T-cell (primary cell): ENCODE measurements at regions not wholly inside any gene's neighbourhood (a gene's known extent, or its start where the extent isn't known, plus 50 kb on each side); places are given as distances from the start of the nearest gene placed in this dataset.

ENCODE experiments used
- ATAC-seq, 4 experiments: fragments of 200-7000 bp in 3 of 4; fragments of 150-1000 bp in 1 of 4; cut with Tn5 transposase; replicated peaks in 1 of 4; 1 replicate in 3 of 4; 2 replicates in 1 of 4; pipeline ENCODE4 v1.10.0; 2021; ENCODE audit warnings: moderate library complexity in 3 of 4, mild to moderate bottlenecking in 2 of 4, moderate number of reproducible peaks in 1 of 4
- CTCF ChIA-PET, 2 donors: fragments of 300-600 bp; sonication (Branson Sonifier 250); formaldehyde crosslinking; loops; one replicate each; lab custom pipeline; 2022; ENCODE audit warnings: antibody characterized with exemption in 2 of 2; lab: Charles Lee
- POLR2A ChIA-PET, 2 donors: fragments of 300-600 bp; sonication (Branson Sonifier 250); formaldehyde crosslinking; loops; one replicate each; lab custom pipeline; 2022; ENCODE audit warnings: antibody characterized with exemption in 2 of 2; lab: Charles Lee
- DNase-seq, 35 experiments: peaks; one replicate each; pipeline versions ENCODE4 v3.0.0 to v3.0.0-alpha.2; 2013 to 2023
- H3K27ac ChIP-seq: one replicate; pipeline ENCODE4 v1.5.1; 2013; ENCODE audit warnings: low read length
- H3K27me3 ChIP-seq, 2 experiments: replicated peaks in 1 of 2; 1 replicate in 1 of 2; 2 replicates in 1 of 2; pipeline versions ENCODE4 v1.6.1 to v1.7.0; 2013; ENCODE audit warnings: low read length in 1 of 2, mixed read lengths in 1 of 2; ENCODE audit not compliant: control insufficient read depth in 2 of 2, insufficient read depth in 2 of 2; ENCODE audit errors: extremely low read depth in 1 of 2
- H3K36me3 ChIP-seq, 2 donors: 1 replicate in 1 of 2; 2 replicates in 1 of 2; pipeline versions ENCODE4 v1.6.1 to v1.7.0; 2013; ENCODE audit warnings: low read length in 1 of 2; ENCODE audit not compliant: control insufficient read depth in 2 of 2, insufficient read depth in 1 of 2; ENCODE audit errors: extremely low read depth in 1 of 2
- H3K4me1 ChIP-seq, 2 experiments: 1 replicate in 1 of 2; 2 replicates in 1 of 2; pipeline versions ENCODE4 v1.6.1 to v1.7.0; 2013; ENCODE audit warnings: low read length in 2 of 2, mixed read lengths in 1 of 2; ENCODE audit not compliant: insufficient read depth in 2 of 2, control insufficient read depth in 1 of 2; ENCODE audit errors: extremely low read depth in 1 of 2
- H3K4me3 ChIP-seq, 2 donors: 1 replicate in 1 of 2; 2 replicates in 1 of 2; pipeline versions ENCODE4 v1.5.1 to v1.7.0; 2013; ENCODE audit warnings: mild to moderate bottlenecking in 2 of 2, low read length in 1 of 2, moderate library complexity in 1 of 2; ENCODE audit not compliant: control insufficient read depth in 1 of 2; ENCODE audit errors: extremely low read depth in 1 of 2
- H3K9me3 ChIP-seq: 2 replicates; pipeline ENCODE4 v1.7.0; 2013
- H3K27ac Mint-ChIP-seq, 2 donors: one replicate each; pipeline ENCODE4 v1.8.0; 2020 to 2021; ENCODE audit warnings: mild to moderate bottlenecking in 2 of 2, mixed read lengths in 2 of 2
- H3K27me3 Mint-ChIP-seq, 2 donors: one replicate each; pipeline ENCODE4 v1.8.0; 2021 to 2022; ENCODE audit warnings: mixed read lengths in 2 of 2
- H3K36me3 Mint-ChIP-seq: one replicate; pipeline ENCODE4 v1.8.0; 2021; ENCODE audit warnings: mixed read lengths
- H3K4me1 Mint-ChIP-seq, 3 donors: one replicate each; pipeline ENCODE4 v1.8.0; 2020 to 2022; ENCODE audit warnings: mixed read lengths in 3 of 3, mild to moderate bottlenecking in 1 of 3
- H3K4me3 Mint-ChIP-seq, 3 donors: one replicate each; pipeline ENCODE4 v1.8.0; 2020 to 2022; ENCODE audit warnings: mild to moderate bottlenecking in 3 of 3, mixed read lengths in 3 of 3, moderate library complexity in 3 of 3
- H3K9me3 Mint-ChIP-seq, 3 donors: one replicate each; pipeline ENCODE4 v1.8.0; 2020 to 2022; ENCODE audit warnings: mixed read lengths in 3 of 3
- WGBS: methylation state at CpG from one replicate; pipeline ENCODE4 v1.1.5; 2013; ENCODE audit warnings: missing lambda C conversion rate; ENCODE audit not compliant: insufficient coverage; 5-methylcytosine and 5-hydroxymethylcytosine counted together

DNA sequence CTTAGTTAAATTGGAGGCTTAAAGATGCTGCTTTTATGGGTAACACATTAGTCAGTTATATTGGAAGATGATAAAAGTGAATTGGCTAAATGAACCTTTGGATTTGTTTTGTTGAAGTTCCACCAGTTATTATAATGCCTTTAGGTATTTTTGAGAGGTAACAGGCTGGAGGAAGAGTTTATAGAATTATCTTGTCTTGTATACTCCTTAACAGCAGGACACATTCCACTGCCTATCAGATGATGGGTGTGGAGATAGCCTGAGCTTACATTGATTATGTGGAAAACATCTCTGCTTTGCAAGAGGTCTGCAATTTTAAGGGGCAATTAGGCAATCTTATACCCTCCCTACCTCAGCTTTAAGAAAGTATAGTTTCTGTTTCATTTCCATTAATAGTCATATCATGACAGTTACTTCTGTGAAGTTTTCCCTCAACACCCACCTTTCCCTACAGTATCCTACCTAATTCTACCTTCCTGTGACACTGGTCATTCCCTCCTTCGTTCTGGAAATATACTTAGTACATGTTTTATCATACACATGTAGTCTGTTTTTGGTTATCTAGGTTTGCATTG lies 403.7 kb upstream of the SPRED2 start:
- H3K4me3 Mint-ChIP-seq: no peak overlapping the region
- Histone ChIP-seq H3K4me3 (no peak overlapping the region), H3K27me3 (no peaks in the 10 kb centered on the region), H3K36me3 (no peaks in the 10 kb centered on the region), H3K27ac (no peak overlapping the region), H3K4me1 (no peaks in the 10 kb centered on the region), H3K9me3 (no peaks in the 10 kb centered on the region)
- DNase-seq (no peak), ATAC-seq (no peak)
- peaks cover 0 to 8% of the 10 kb centered on the region in 2 donors for H3K27me3 Mint-ChIP-seq
- no peak overlapping the region for H3K27ac Mint-ChIP-seq
- ChIA-PET CTCF (no interaction called here), POLR2A (no interaction called here)
- H3K9me3 Mint-ChIP-seq: peaks cover 0 to 7% (median 4%) of the 10 kb centered on the region in 3 donors
- H3K4me1 Mint-ChIP-seq: no peaks in the 10 kb centered on the region
- H3K36me3 Mint-ChIP-seq: no peaks in the 10 kb centered on the region
- no CpG with 5 or more reads among the region's 1 CpG for WGBS

GRCh38 chr2:65834771-65835475 lies 402.5 kb upstream of the SPRED2 start:
- WGBS: 100% methylated on average over 2 of the region's 7 CpGs

GRCh38 chr2:65834062-65834461 lies 401.7 kb upstream of the SPRED2 start:
- Mint-ChIP-seq H3K27ac (no peak overlapping the region), H3K9me3 (peaks cover 0 to 7% (median 0%) of the 10 kb centered on the region in 3 donors), H3K4me1 (no peaks in the 10 kb centered on the region), H3K4me3 (no peak overlapping the region), H3K27me3 (peaks cover 0 to 11% of the 10 kb centered on the region in 2 donors), H3K36me3 (no peaks in the 10 kb centered on the region)
- no peak overlapping the region for H3K27ac ChIP-seq
- H3K36me3 ChIP-seq: no peaks in the 10 kb centered on the region
- no peaks in the 10 kb centered on the region for H3K27me3 ChIP-seq
- CTCF ChIA-PET: no interaction called here
- ATAC-seq: no peak
- H3K4me1 ChIP-seq: no peaks in the 10 kb centered on the region
- no peak overlapping the region for H3K4me3 ChIP-seq
- 87% methylated on average over 4 of the region's 6 CpGs for WGBS
- DNase-seq: no peak
- H3K9me3 ChIP-seq: no peaks in the 10 kb centered on the region
- POLR2A ChIA-PET: no interaction called here

More at GRCh38 chr2:65834771-65835475, 402.5 kb upstream of the SPRED2 start:
- DNase-seq (no peak), ATAC-seq (no peak)
- peaks cover 0 to 7% (median 0%) of the 10 kb centered on the region in 3 donors for H3K9me3 Mint-ChIP-seq
- Histone ChIP-seq H3K27me3 (no peaks in the 10 kb centered on the region), H3K4me3 (no peak overlapping the region), H3K36me3 (no peaks in the 10 kb centered on the region), H3K4me1 (no peaks in the 10 kb centered on the region), H3K9me3 (no peaks in the 10 kb centered on the region), H3K27ac (no peak overlapping the region)
- CTCF ChIA-PET: interaction anchor here in 1 of 2 donors (0.7 kb wide), 1 partner anchor 9 kb away, joined by 3 read pairs; no protein-coding TSS in a partner anchor
- POLR2A ChIA-PET: no interaction called here
- no peaks in the 10 kb centered on the region for H3K36me3 Mint-ChIP-seq
- H3K4me3 Mint-ChIP-seq: no peak overlapping the region
- H3K27ac Mint-ChIP-seq: no peak overlapping the region
- H3K27me3 Mint-ChIP-seq: peaks cover 0 to 8% of the 10 kb centered on the region in 2 donors
- no peaks in the 10 kb centered on the region for H3K4me1 Mint-ChIP-seq

DNA sequence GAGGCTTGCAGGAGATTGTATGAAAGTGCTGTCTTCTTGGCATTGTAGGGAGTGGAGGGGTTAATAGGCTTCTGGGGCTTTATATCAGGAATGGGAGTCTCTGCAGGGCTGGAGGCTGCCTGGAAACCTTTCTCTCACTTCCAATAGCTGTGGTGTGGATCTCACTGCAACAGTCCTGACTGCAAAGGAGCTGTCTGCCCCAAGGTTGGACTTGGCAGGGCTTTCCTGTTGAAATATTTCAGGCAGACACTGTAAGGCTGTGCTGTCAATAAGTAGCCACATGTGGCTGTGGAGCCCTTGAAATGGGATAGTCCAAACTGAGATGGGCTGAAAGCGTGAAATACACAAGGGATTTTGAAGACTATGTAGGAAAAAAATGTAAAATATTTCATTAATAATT lies 399.1 kb upstream of the SPRED2 start:
- ChIA-PET POLR2A (no interaction called here), CTCF (no interaction called here)
- Mint-ChIP-seq H3K27ac (no peak overlapping the region), H3K9me3 (peaks cover 0 to 7% (median 0%) of the 10 kb centered on the region in 3 donors), H3K27me3 (peaks cover 0 to 8% of the 10 kb centered on the region in 2 donors), H3K4me3 (no peak overlapping the region), H3K4me1 (no peaks in the 10 kb centered on the region), H3K36me3 (no peaks in the 10 kb centered on the region)
- no CpG with 5 or more reads among the region's 1 CpG for WGBS
- Histone ChIP-seq H3K27ac (no peak overlapping the region), H3K36me3 (no peaks in the 10 kb centered on the region), H3K9me3 (no peaks in the 10 kb centered on the region), H3K4me1 (no peaks in the 10 kb centered on the region), H3K4me3 (no peak overlapping the region), H3K27me3 (no peaks in the 10 kb centered on the region)
- no peak for ATAC-seq
- no peak for DNase-seq

- no peak overlapping the region for H3K27ac Mint-ChIP-seq
- H3K4me1 ChIP-seq: no peaks in the 10 kb centered on the region
- POLR2A ChIA-PET: interaction anchor here in 1 of 2 donors (0.7 kb wide), 1 partner anchor 211 kb away, joined by 6 read pairs; no protein-coding TSS in a partner anchor
- H3K27me3 Mint-ChIP-seq: peaks cover 0 to 4% of the 10 kb centered on the region in 2 donors
- no peak overlapping the region for H3K4me3 Mint-ChIP-seq
- H3K4me1 Mint-ChIP-seq: no peaks in the 10 kb centered on the region
- CTCF ChIA-PET: no interaction called here
- no peaks in the 10 kb centered on the region for H3K36me3 ChIP-seq
- no peak overlapping the region for H3K27ac ChIP-seq
- H3K27me3 ChIP-seq: no peaks in the 10 kb centered on the region
- no peak for DNase-seq
- no peak overlapping the region for H3K4me3 ChIP-seq
- H3K9me3 ChIP-seq: no peaks in the 10 kb centered on the region
- ATAC-seq: no peak
- no peaks in the 10 kb centered on the region for H3K9me3 Mint-ChIP-seq
- WGBS: no CpG with 5 or more reads among the region's 1 CpG
- no peaks in the 10 kb centered on the region for H3K36me3 Mint-ChIP-seq
Observed at GRCh38 chr2:65826567-65826966, 394.2 kb upstream of the SPRED2 start.

- POLR2A ChIA-PET: no interaction called here
Observed at GRCh38 chr2:65823511-65823910, 391.1 kb upstream of the SPRED2 start.

More at GRCh38 chr2:65823511-65823910, 391.1 kb upstream of the SPRED2 start:
- CTCF ChIA-PET: no interaction called here
- 40% methylated on average over 1 of the region's 4 CpGs for WGBS
- Mint-ChIP-seq H3K36me3 (no peaks in the 10 kb centered on the region), H3K4me1 (no peaks in the 10 kb centered on the region), H3K27me3 (no peaks in the 10 kb centered on the region), H3K4me3 (no peak overlapping the region), H3K27ac (no peak overlapping the region), H3K9me3 (no peaks in the 10 kb centered on the region)
- ATAC-seq (no peak), DNase-seq (no peak)
- no peaks in the 10 kb centered on the region for H3K36me3 ChIP-seq
- no peak overlapping the region for H3K27ac ChIP-seq
- H3K4me3 ChIP-seq: no peak overlapping the region
- no peaks in the 10 kb centered on the region for H3K27me3 ChIP-seq
- H3K9me3 ChIP-seq: no peaks in the 10 kb centered on the region
- H3K4me1 ChIP-seq: no peaks in the 10 kb centered on the region
